Panc1 (cell line): ENCODE measurements at regions not wholly inside any gene's neighbourhood (a gene's known extent, or its start where the extent isn't known, plus 50 kb on each side); places are given as distances from the start of the nearest gene placed in this dataset.

Source experiments
- ATAC-seq: fragments of 200-7000 bp; cut with Tn5 transposase; 2 replicates; pipeline ENCODE4 v1.9.1; 2020; ENCODE audit warnings: mild to moderate bottlenecking, moderate library complexity
- BruUV-seq: library from RNA; stranded (reverse); fragments of 400-500 nt; replicated peaks from 2 replicates; lab custom pipeline; 2021; lab: Mats Ljungman, UMichigan
- CTCF ChIA-PET: fragments of 300-600 bp; sonication (Branson Sonifier 250); formaldehyde crosslinking; loops from one replicate; lab custom pipeline; 2022; ENCODE audit warnings: antibody characterized with exemption; lab: Charles Lee
- POLR2A ChIA-PET: fragments of 300-600 bp; sonication (Branson Sonifier 250); formaldehyde crosslinking; loops from one replicate; lab custom pipeline; 2022; ENCODE audit warnings: antibody characterized with exemption; lab: Charles Lee
- DNase-seq: peaks from one replicate; pipeline ENCODE4 v3.0.0-alpha.2; 2010; ENCODE audit warnings: low read depth, low spot score
- H3K27ac ChIP-seq: 2 replicates; pipeline ENCODE4 v1.5.1; 2011; ENCODE audit warnings: mild to moderate bottlenecking, low read length, inconsistent platforms
- H3K27me3 ChIP-seq: fragments of 200-500 bp; sonication (Bioruptor generic); 2 replicates; pipeline ENCODE4 v1.6.0; 2014; ENCODE audit warnings: low read length, inconsistent platforms; ENCODE audit not compliant: control insufficient read depth, insufficient read depth
- H3K36me3 ChIP-seq: fragments of 200-500 bp; sonication (Bioruptor generic); 2 replicates; pipeline ENCODE4 v1.5.1; 2014; ENCODE audit warnings: inconsistent platforms, mild to moderate bottlenecking, low read length, moderate library complexity; ENCODE audit not compliant: control insufficient read depth, insufficient read depth
- H3K4me1 ChIP-seq: 2 replicates; pipeline ENCODE4 v1.5.1; 2011; ENCODE audit warnings: inconsistent platforms, mild to moderate bottlenecking, low read length, moderate library complexity; ENCODE audit not compliant: control insufficient read depth, insufficient read depth
- H3K4me3 ChIP-seq, 2 experiments: 2 replicates each; pipeline ENCODE4 v1.5.1; 2011 to 2012; ENCODE audit warnings: low read depth in 2 of 2, low read length in 2 of 2, mild to moderate bottlenecking in 2 of 2, inconsistent platforms in 1 of 2, moderate library complexity in 1 of 2
- H3K9me3 ChIP-seq: fragments of 200-500 bp; sonication (Bioruptor generic); 2 replicates; pipeline ENCODE4 v1.5.1; 2014; ENCODE audit warnings: low read depth, mild to moderate bottlenecking, inconsistent platforms, low read length, moderate library complexity; ENCODE audit not compliant: control insufficient read depth, insufficient read depth
- CTCF ChIP-seq: fragments of 450-650 bp; IDR thresholded peaks from 2 replicates; pipeline ENCODE4 v1.5.1; 2017; ENCODE audit warnings: mild to moderate bottlenecking
- POLR2AphosphoS5 ChIP-seq: IDR thresholded peaks from 2 replicates; pipeline ENCODE4 v1.6.1; 2012; ENCODE audit warnings: mild to moderate bottlenecking, low read depth, low read length, moderate library complexity
- REST ChIP-seq, 2 experiments: IDR thresholded peaks; 2 replicates each; pipeline ENCODE4 v1.6.1; 2011 to 2012; ENCODE audit warnings: low read depth in 2 of 2, control low read depth in 1 of 2, low read length in 1 of 2, mild to moderate bottlenecking in 1 of 2, moderate library complexity in 1 of 2; ENCODE audit not compliant: insufficient read depth in 1 of 2
- SIN3A ChIP-seq: IDR thresholded peaks from 2 replicates; pipeline ENCODE4 v1.6.1; 2012; ENCODE audit warnings: low read depth, mild to moderate bottlenecking, low read length, moderate library complexity, borderline replicate concordance; ENCODE audit not compliant: insufficient read depth
- TCF7L2 ChIP-seq: IDR thresholded peaks from 2 replicates; pipeline ENCODE4 v1.6.1; 2011; ENCODE audit warnings: mild to moderate bottlenecking, low read depth, low read length, inconsistent platforms
- in situ Hi-C: cut with HindIII; loops from 2 replicates; pipeline ENCODE4 v1.10.0; 2016; ENCODE audit warnings: low sequenced_read_pairs, low pct_unique_long_range_greater_than_20kb
- intact Hi-C: fragments of 100-400 bp; cut with micrococcal nuclease; formaldehyde crosslinking; loops from one replicate; pipeline ENCODE4 v1.10.0; 2022; ENCODE audit not compliant: unreplicated experiment

- no TSS peak for BruUV-seq
- H3K4me1 ChIP-seq = no peaks in the 10 kb centered on the region
- intact Hi-C loops (no loop called here), in situ Hi-C loops (no loop called here)
- ATAC-seq = no peak
- no peak overlapping the region for H3K4me3 ChIP-seq
- CTCF ChIA-PET = no interaction called here
- POLR2A ChIA-PET = no interaction called here
- DNase-seq = no peak
- no peak overlapping the region for H3K27ac ChIP-seq
- H3K36me3 ChIP-seq = no peaks in the 10 kb centered on the region
- no peaks in the 10 kb centered on the region for H3K9me3 ChIP-seq
- TF ChIP-seq TCF7L2 (no peak), CTCF (no peak), SIN3A (no peak), POLR2AphosphoS5 (no peak), REST (IDR thresholded peaks at IDR 0.05; ENCODE audit: insufficient read depth in 1 of 2, low read depth in 2 of 2, low read length in 1 of 2) (no peak)
- no peaks in the 10 kb centered on the region for H3K27me3 ChIP-seq
Measured at GRCh38 chr12:5318874-5319273, 113.0 kb upstream of the NTF3 start.

- no peaks in the 10 kb centered on the region for H3K4me1 ChIP-seq
- no TSS peak for BruUV-seq
- TF ChIP-seq POLR2AphosphoS5 (no peak), REST (IDR thresholded peaks at IDR 0.05; ENCODE audit: insufficient read depth in 1 of 2, low read depth in 2 of 2, low read length in 1 of 2) (no peak), TCF7L2 (no peak), CTCF (no peak), SIN3A (no peak)
- no peaks in the 10 kb centered on the region for H3K36me3 ChIP-seq
- no peak overlapping the region for H3K27ac ChIP-seq
- DNase-seq (no peak), ATAC-seq (no peak)
- H3K4me3 ChIP-seq = no peak overlapping the region
- ChIA-PET CTCF (interaction anchor here (0.7 kb wide), 1 partner anchor 413 kb away, joined by 3 read pairs; no protein-coding TSS in a partner anchor), POLR2A (no interaction called here)
- intact Hi-C loops = no loop called here
- in situ Hi-C loops = no loop called here
- no peaks in the 10 kb centered on the region for H3K27me3 ChIP-seq
- H3K9me3 ChIP-seq = no peaks in the 10 kb centered on the region; the same call in 1 of the 2 replicates
Measured at GRCh38 chr12:5328669-5329517, 103.0 kb upstream of the NTF3 start.
